ENCODE measurements at regions not wholly inside any gene's neighbourhood (a gene's known extent, or its start where the extent isn't known, plus 50 kb on each side); places are given as distances from the start of the nearest gene placed in this dataset.

- TF ChIP-seq CTCF (IDR thresholded peaks at IDR 0.05) = no peak
- no peak for TF ChIP-seq POLR2A (IDR thresholded peaks at IDR 0.05)
- TF ChIP-seq POLR2AphosphoS5 (IDR thresholded peaks at IDR 0.05; ENCODE audit: insufficient read depth in 1 of 2, low read depth in 1 of 2) = no peak
Measured at GRCh38 chr2:62430146-62430545, 75.8 kb downstream of the TMEM17 start.
